Liver (tissue), 3 donors: ENCODE measurements at regions not wholly inside any gene's neighbourhood (a gene's known extent, or its start where the extent isn't known, plus 50 kb on each side); places are given as distances from the start of the nearest gene placed in this dataset.

Experiments used
- ATF3 ChIP-seq: IDR thresholded peaks from 2 replicates; pipeline ENCODE4 v1.6.1; 2016; ENCODE audit warnings: antibody characterized with exemption
- EGR1 ChIP-seq, 2 donors: IDR thresholded peaks; 2 replicates each; pipeline ENCODE4 v1.6.1; 2016 to 2018; ENCODE audit warnings: antibody characterized with exemption in 2 of 2, low read depth in 2 of 2
- FOXA1 ChIP-seq: IDR thresholded peaks from 2 replicates; pipeline ENCODE4 v1.6.1; 2016; ENCODE audit warnings: antibody characterized with exemption
- GABPA ChIP-seq, 2 donors: IDR thresholded peaks in 1 of 2; conservative IDR thresholded peaks in 1 of 2; 2 replicates each; pipeline ENCODE4 v1.6.1; 2016; ENCODE audit warnings: antibody characterized with exemption in 2 of 2, mild to moderate bottlenecking in 1 of 2, moderate library complexity in 1 of 2
- JUND ChIP-seq, 2 donors: IDR thresholded peaks; 2 replicates each; pipeline ENCODE4 v1.6.1; 2016; ENCODE audit warnings: antibody characterized with exemption in 2 of 2
- MAX ChIP-seq: IDR thresholded peaks from 2 replicates; pipeline ENCODE4 v1.6.1; 2016; ENCODE audit warnings: antibody characterized with exemption
- REST ChIP-seq: IDR thresholded peaks from 2 replicates; pipeline ENCODE4 v1.6.1; 2016; ENCODE audit warnings: antibody characterized with exemption, mild to moderate bottlenecking
- RXRA ChIP-seq, 2 donors: IDR thresholded peaks; 2 replicates each; pipeline ENCODE4 v1.6.1; 2017 to 2018; ENCODE audit warnings: antibody characterized with exemption in 2 of 2, mild to moderate bottlenecking in 1 of 2
- SP1 ChIP-seq: IDR thresholded peaks from 2 replicates; pipeline ENCODE4 v1.6.1; 2018; ENCODE audit warnings: antibody characterized with exemption, mild to moderate bottlenecking
- TAF1 ChIP-seq: conservative IDR thresholded peaks from 2 replicates; pipeline ENCODE4 v1.6.1; 2016; ENCODE audit warnings: antibody characterized with exemption, mild to moderate bottlenecking
- YY1 ChIP-seq: IDR thresholded peaks from 2 replicates; pipeline ENCODE4 v1.6.1; 2016; ENCODE audit warnings: antibody characterized with exemption, mild to moderate bottlenecking
- TF ChIP-seq, protein P1 (sequence below): fragments of 150-350 bp; IDR thresholded peaks from 2 replicates; pipeline ENCODE4 v1.5.1; 2017; ENCODE audit warnings: improper control_type of control experiment, low read depth, low read length; ENCODE audit not compliant: missing input control
- donor health status: healthy.
- donor health status: healthy.

DNA sequence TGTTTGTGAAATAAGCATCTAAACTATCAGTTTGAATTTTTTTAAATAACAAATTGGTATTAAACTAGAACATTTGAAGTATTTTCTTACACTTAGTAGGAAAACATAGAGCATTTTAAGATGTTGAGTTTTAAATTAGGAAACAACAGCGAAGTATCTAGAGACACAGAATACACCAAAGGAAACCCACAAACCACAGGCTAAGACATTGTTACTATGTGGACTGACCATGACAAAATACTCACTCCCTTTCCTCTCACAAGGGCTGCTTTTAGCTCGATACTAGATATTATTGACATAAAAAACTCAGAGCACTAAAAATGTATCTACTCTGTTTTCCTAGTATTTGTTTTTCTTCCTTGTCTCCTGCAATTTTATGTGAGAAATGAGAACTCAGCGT, 266.0 kb upstream of the CITED2 start:
- TF ChIP-seq, protein P1, sequence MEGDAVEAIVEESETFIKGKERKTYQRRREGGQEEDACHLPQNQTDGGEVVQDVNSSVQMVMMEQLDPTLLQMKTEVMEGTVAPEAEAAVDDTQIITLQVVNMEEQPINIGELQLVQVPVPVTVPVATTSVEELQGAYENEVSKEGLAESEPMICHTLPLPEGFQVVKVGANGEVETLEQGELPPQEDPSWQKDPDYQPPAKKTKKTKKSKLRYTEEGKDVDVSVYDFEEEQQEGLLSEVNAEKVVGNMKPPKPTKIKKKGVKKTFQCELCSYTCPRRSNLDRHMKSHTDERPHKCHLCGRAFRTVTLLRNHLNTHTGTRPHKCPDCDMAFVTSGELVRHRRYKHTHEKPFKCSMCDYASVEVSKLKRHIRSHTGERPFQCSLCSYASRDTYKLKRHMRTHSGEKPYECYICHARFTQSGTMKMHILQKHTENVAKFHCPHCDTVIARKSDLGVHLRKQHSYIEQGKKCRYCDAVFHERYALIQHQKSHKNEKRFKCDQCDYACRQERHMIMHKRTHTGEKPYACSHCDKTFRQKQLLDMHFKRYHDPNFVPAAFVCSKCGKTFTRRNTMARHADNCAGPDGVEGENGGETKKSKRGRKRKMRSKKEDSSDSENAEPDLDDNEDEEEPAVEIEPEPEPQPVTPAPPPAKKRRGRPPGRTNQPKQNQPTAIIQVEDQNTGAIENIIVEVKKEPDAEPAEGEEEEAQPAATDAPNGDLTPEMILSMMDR, result no peak
- TF ChIP-seq REST (no peak), YY1 (no peak), RXRA (IDR thresholded peaks at IDR 0.05) (no peak), TAF1 (no peak), MAX (no peak), SP1 (no peak), EGR1 (IDR thresholded peaks at IDR 0.05; ENCODE audit: low read depth in 2 of 2) (no peak), JUND (IDR thresholded peaks at IDR 0.05) (no peak), GABPA (IDR thresholded peaks at IDR 0.05 in 1 of 2, conservative IDR thresholded peaks at IDR 0.05 in 1 of 2) (no peak), ATF3 (no peak), FOXA1 (no peak)
